Anterior cingulate cortex (tissue), 58 donors: ENCODE measurements at regions not wholly inside any gene's neighbourhood (a gene's known extent, or its start where the extent isn't known, plus 50 kb on each side); places are given as distances from the start of the nearest gene placed in this dataset.
A peak's percentile ranks its signal among the peaks of the same experiment; 100 is the strongest.

Source experiments
- DNase-seq, 58 donors: peaks; one replicate each; lab custom pipeline; 2025; lab: John Stamatoyannopoulos, UW

DNA sequence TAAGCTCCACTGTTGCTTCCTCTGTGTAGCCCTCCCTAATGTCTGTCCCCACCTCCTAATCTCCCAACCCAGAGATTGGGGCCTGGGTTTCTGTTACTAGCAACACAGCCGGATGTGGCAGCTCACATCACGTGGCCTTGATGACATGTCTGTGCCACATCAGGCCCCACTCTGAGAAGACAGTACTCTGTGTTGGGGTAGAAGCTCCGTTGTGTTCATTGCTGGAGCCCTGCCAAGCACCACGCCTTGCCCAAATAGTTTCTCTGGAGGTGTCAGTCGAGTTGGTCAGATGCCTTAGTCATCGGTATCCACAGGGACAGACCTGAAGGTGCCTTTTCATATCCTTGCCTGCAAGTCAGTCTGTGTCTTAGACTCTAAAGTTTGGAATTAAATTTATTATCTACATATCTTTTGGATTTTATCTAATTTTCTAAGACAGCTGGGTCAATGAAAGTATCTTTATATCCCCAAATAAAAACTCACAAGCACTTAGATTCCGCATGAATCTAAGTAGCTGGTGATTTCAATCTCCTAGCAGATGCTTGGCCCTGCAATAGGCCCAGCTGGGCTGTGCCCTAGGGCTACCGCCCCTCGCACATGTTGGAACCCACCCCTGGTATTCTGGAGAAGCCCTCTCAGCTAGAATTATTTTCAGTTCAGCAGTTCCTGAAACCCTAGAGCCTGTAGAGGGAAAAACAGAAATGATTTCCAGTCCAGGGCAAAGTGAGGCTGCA, 204.0 kb upstream of the TSHZ3 start:
- DNase-seq: no peak

- DNase-seq: no peak
Observed at GRCh38 chr19:31553846-31554215, 204.6 kb upstream of the TSHZ3 start.

- no peak for DNase-seq
Observed at GRCh38 chr19:31554360-31554759, 205.1 kb upstream of the TSHZ3 start.

GRCh38 chr19:31555634-31556215, 206.5 kb upstream of the TSHZ3 start:
- no peak for DNase-seq

DNA sequence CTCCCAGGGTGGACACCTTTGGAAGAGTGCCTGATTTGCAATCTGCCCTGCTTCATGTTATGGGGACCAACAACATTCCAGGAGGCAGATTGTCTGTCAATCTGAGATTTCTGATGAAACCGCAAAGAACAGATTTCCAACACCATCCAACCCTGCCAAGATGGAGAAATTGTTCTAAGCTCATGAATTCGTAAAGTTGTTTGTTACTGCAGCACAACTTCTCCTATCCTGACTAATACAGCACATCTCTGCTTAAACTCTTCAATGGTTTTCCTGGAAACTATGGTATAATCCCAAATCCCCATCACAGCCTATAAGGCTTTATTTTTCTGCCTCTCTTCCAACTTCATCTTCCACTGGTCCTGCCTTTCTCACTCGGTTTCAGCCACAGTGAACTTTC, 210.3 kb upstream of the TSHZ3 start:
- no peak for DNase-seq

DNA sequence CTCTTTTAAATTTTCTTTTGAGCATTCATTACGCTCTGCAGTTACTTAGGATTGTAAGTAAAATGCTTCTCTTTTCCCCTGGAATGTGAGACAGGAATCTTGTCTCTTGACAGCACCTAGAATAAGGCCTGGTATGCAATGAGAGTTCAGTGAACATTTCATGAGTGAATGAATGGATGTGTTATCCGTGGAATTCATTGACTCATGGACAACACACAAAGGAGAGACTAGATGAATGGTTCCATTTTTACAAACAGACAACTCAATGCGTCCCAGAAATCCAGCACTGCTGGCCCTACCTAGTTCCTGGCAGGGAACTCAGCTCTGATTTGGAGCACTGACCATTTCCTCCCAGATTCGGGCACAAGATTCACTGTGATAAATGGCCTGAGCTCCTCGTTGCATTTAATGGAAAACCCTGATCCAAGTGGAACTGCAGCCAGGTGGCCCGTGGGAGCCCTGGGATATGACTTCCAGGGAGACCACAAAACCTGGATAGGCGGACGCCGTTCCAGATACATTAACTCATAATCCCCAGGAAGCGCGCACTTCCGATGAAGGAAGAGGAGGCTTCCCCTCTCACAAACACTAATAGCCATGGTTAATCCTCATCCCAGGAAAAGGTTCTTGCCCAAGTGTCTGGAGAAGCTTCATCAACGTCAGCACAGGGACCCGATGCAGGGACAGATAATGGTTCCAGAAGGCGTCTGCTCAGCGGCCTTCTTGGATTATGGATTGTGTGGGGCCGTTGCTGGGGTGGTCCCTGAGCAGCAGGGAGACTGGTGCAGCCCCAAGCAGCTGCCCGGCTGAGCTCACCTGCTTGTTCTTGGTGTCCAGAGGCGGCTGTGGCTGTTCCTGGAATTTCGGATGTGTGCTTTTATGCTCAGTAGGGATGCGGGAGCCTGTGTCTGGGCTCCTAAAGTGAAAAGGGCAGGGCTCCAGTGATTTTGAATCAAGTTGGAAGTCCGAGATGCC, 211.1 kb upstream of the TSHZ3 start:
- DNase-seq: no peak

DNA sequence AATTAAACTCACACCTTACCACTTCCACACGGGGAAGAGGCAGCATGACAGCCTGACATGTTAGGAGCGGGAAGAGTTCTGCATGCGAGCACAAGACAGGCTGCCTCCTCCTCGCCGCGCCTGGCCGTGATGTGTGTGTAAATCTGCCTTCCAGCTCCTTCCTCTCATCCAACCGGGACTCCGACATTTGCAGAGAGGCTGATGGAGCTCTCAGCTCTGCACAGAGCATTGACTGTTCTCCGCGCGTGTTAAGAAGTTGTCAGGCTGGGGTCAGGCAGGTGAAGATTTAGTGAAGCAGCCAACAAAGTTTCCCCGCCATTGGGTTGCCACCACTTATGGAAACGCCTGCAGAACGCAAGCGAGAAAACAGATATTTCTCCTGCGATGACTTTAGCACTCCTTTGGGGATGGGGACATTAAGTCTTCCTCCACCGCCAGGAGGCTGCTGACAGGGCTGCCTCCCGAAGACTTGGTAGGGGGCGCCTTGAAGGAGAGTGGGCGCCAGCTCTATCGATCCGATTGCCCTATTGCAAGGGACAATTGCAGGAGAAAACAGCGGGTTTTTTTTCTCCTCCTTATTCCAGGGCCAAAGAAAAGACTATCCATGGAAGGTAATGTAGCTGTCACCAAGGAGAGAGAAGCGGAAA, 213.9 kb upstream of the TSHZ3 start:
- DNase-seq: no peak

DNA sequence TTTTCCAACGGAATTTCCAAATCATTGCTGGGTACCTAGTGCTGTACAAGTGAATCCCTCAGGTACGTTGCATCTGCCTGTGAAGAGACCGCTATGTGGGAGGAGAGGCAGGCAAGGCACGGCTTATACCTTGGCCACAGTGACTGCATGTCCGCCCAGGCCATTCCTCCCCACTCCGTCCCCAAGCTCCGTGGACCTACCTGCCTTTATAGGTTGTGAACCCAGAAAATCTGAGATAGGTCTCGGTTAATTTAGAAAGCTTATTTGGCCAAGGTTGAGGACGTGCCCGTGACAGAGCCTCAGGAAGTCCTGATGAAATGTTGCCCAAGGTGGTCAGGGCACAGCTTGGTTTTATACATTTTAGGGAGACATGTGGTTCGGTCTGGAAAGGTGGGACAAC, 218.5 kb upstream of the TSHZ3 start:
- no peak for DNase-seq

DNA sequence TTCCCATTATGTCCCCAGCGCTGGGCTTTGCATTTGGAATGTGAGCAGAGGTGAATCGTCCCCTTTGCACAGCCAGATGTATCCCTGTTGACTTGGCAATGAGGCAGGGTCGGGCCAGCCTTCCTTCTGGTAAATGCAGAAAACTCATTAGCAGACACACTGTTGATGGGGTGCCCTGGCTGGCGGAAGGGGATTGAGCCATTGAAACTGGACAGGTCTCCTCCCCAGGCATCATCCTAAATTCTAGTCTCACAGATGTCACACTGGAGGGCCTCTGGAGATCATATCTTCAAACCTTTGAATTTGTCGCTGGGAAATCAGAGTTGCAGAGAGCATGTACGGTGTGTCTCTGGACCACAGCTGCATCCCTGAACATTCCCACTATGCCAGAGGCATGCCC, 219.5 kb upstream of the TSHZ3 start:
- DNase-seq: no peak

GRCh38 chr19:31570718-31571117, 221.5 kb upstream of the TSHZ3 start:
- peak in 11 of 58 donors; percentile 1 to 45 (median 11) for DNase-seq

DNA sequence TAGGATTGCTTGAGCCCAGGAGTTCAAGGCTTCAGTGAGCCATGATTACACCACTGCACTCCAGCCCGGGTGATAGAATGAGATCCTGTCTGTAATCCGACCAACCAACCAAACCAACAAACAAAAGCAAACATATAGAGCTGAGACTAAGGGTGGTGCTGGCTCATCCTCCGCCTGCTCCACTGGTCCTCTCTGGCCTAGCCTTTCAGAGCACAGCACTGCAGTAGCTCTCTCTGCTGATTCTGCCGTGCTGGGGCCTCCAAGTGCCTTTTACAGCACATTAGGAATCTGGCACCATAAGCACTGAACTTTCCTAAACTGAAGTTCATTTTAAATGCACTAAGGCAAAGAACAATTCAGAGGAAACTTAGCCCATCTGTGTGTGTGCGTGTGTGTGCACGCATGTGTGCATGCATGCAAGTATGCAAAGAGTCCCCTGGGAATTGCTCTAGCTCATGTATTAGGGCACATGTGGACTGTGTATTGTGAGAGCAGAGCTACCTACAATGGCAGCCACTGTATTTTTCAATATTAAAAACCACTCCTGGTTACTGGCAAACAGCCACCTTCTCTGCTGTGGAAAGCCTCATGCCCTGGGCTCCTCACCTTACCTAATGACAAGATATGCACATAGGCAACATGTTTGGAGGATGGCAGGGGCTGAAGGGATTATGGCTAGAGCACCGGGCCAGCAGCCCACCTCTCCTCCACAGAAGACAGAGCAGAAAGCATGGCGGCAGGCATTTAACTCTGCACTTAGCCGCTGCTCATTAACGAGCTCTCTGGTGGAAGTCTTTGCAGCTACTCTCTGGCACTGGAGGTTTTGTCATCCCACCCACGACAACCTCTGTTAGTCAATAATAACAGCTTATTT, 223.1 kb upstream of the TSHZ3 start:
- no peak for DNase-seq

DNA sequence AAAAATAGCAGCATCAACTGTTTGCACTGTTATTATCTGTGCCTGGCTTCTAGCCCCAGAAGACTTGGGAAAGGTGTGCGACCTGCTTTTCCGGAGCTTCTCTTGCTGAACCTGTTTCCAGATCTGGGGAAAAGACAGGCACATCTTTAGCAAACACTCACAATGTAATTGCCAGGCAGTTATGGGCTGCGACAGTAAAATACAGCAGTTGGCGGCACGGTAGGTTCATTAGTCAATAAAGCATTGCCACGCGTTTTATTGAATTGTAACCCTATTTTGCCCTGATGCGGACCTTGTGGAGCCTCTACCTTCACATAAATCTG, 223.7 kb upstream of the TSHZ3 start:
- no peak for DNase-seq

GRCh38 chr19:31574251-31574973, 225.2 kb upstream of the TSHZ3 start:
- no peak for DNase-seq

DNA sequence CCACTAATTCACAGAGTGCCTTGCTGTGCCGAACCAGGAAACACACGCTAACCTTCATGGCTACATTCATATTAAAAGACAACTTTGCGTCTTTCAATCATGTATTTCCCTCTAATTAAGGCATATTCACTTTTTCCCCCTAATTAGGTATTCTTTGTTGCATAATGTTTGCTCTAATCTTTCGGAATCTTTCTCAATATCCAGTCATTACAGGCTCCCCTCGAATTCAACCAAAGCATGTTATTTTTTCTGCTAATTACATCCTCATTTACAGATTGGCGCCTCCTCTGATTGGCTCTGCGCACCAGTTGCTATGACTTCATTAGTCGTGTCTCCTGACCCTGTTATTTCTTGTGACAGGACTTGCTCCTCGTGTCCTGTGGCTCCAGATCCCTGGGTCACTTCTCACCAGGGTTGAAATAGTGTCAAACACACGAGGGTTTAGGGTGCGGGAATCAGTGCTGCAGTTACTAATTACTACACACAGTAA, 226.7 kb upstream of the TSHZ3 start:
- DNase-seq: no peak

DNA sequence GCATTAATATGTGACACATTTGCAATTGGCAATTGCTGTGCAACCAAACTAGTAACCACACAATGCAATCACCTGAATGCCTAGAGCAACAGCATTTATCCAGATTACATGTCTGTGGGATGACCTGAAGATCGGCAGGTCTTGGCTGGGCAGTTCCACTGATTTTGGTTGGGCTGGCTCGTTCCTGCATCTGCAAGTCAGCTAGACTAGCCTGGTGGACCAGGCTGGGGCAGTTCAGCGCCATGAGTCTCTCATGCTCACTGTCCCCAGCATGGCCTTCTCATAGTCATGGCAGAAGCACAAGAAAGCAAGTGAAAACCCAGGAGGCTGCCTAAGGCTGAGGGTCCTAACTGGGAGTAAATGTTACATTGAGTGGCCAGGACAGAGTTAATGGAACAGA, 229.1 kb upstream of the TSHZ3 start:
- no peak for DNase-seq

- DNase-seq: no peak
Observed at GRCh38 chr19:31583148-31583547, 233.9 kb upstream of the TSHZ3 start.

GRCh38 chr19:31586282-31586681, 237.0 kb upstream of the TSHZ3 start:
- no peak for DNase-seq

GRCh38 chr19:31589109-31589508, 239.9 kb upstream of the TSHZ3 start:
- no peak for DNase-seq

- no peak for DNase-seq
Observed at GRCh38 chr19:31591258-31591657, 242.0 kb upstream of the TSHZ3 start.
